CD8-positive, alpha-beta memory T cell (primary cell): ENCODE measurements at regions not wholly inside any gene's neighbourhood (a gene's known extent, or its start where the extent isn't known, plus 50 kb on each side); places are given as distances from the start of the nearest gene placed in this dataset.

Source experiments
- CTCF ChIA-PET: fragments of 350-600 bp; sonication (Branson Sonifier 250); formaldehyde crosslinking; loops from one replicate; lab custom pipeline; 2021; ENCODE audit warnings: antibody characterized with exemption; lab: Charles Lee
- POLR2A ChIA-PET: fragments of 350-600 bp; sonication (Branson Sonifier 250); formaldehyde crosslinking; loops from one replicate; lab custom pipeline; 2021; ENCODE audit warnings: antibody characterized with exemption; lab: Charles Lee
- DNase-seq, 5 donors: peaks; one replicate each; pipeline versions ENCODE4 v3.0.0 to v3.0.0-alpha.2; 2020 to 2022; ENCODE audit warnings: mixed read lengths in 1 of 5
- H3K27ac ChIP-seq: one replicate; pipeline ENCODE4 v1.7.0; 2013; ENCODE audit warnings: low read depth, mild to moderate bottlenecking, low read length, moderate library complexity
- H3K27me3 ChIP-seq: 2 replicates; pipeline ENCODE4 v1.7.0; 2013; ENCODE audit warnings: low read length, mild to moderate bottlenecking; ENCODE audit not compliant: insufficient read depth, poor library complexity, severe bottlenecking
- H3K36me3 ChIP-seq: 2 replicates; pipeline ENCODE4 v1.7.0; 2013; ENCODE audit warnings: mild to moderate bottlenecking, low read length, moderate library complexity; ENCODE audit not compliant: insufficient read depth
- H3K4me1 ChIP-seq: 2 replicates; pipeline ENCODE4 v1.7.0; 2013; ENCODE audit warnings: mild to moderate bottlenecking, low read length, moderate library complexity; ENCODE audit not compliant: insufficient read depth
- H3K4me3 ChIP-seq: 2 replicates; pipeline ENCODE4 v1.7.0; 2013; ENCODE audit warnings: mild to moderate bottlenecking, low read length
- H3K9me3 ChIP-seq: 2 replicates; pipeline ENCODE4 v1.7.0; 2013; ENCODE audit warnings: mild to moderate bottlenecking, low read length
- H3K27ac Mint-ChIP-seq, 8 donors: one replicate each; pipeline ENCODE4 v1.8.0; 2020 to 2021; ENCODE audit warnings: mixed read lengths in 8 of 8, mild to moderate bottlenecking in 6 of 8, inconsistent platforms in 3 of 8, moderate library complexity in 3 of 8
- H3K27me3 Mint-ChIP-seq, 2 donors: one replicate each; pipeline ENCODE4 v1.8.0; 2020 to 2021; ENCODE audit warnings: mixed read lengths in 2 of 2, mild to moderate bottlenecking in 1 of 2, moderate library complexity in 1 of 2
- H3K36me3 Mint-ChIP-seq, 3 donors: one replicate each; pipeline ENCODE4 v1.8.0; 2020 to 2021; ENCODE audit warnings: mixed read lengths in 3 of 3, inconsistent platforms in 1 of 3, mild to moderate bottlenecking in 1 of 3
- H3K4me1 Mint-ChIP-seq, 3 donors: one replicate each; pipeline ENCODE4 v1.8.0; 2020 to 2021; ENCODE audit warnings: mixed read lengths in 3 of 3, inconsistent platforms in 1 of 3, mild to moderate bottlenecking in 1 of 3
- H3K4me3 Mint-ChIP-seq, 7 donors: one replicate each; pipeline ENCODE4 v1.8.0; 2020 to 2021; ENCODE audit warnings: mixed read lengths in 7 of 7, mild to moderate bottlenecking in 6 of 7, moderate library complexity in 4 of 7, inconsistent platforms in 2 of 7
- H3K9me3 Mint-ChIP-seq, 5 donors: one replicate each; pipeline ENCODE4 v1.8.0; 2020 to 2022; ENCODE audit warnings: mixed read lengths in 5 of 5, mild to moderate bottlenecking in 3 of 5, moderate library complexity in 2 of 5, inconsistent platforms in 1 of 5

- Histone ChIP-seq H3K4me1 (no peaks in the 10 kb centered on the region), H3K27me3 (no peaks in the 10 kb centered on the region), H3K4me3 (no peak overlapping the region), H3K36me3 (no peaks in the 10 kb centered on the region), H3K9me3 (no peaks in the 10 kb centered on the region), H3K27ac (no peak overlapping the region)
- H3K36me3 Mint-ChIP-seq, result no peaks in the 10 kb centered on the region
- no peak overlapping the region for H3K27ac Mint-ChIP-seq
- no peaks in the 10 kb centered on the region for H3K27me3 Mint-ChIP-seq
- DNase-seq, result no peak
- POLR2A ChIA-PET, result no interaction called here
- no peaks in the 10 kb centered on the region for H3K4me1 Mint-ChIP-seq
- peaks cover 0 to 24% (median 0%) of the 10 kb centered on the region in 5 donors for H3K9me3 Mint-ChIP-seq
- H3K4me3 Mint-ChIP-seq, result no peak overlapping the region
- CTCF ChIA-PET, result no interaction called here
These were observed 298.0 kb upstream of the TMEM229A start for GRCh38 chr7:124330731-124331407.

GRCh38 chr7:124328774-124329173 lies 295.9 kb upstream of the TMEM229A start:
- CTCF ChIA-PET, result no interaction called here
- Mint-ChIP-seq H3K36me3 (no peaks in the 10 kb centered on the region), H3K4me1 (no peaks in the 10 kb centered on the region), H3K9me3 (peaks cover 0 to 31% (median 2%) of the 10 kb centered on the region in 5 donors), H3K27ac (no peak overlapping the region), H3K27me3 (no peaks in the 10 kb centered on the region), H3K4me3 (no peak overlapping the region)
- DNase-seq, result no peak
- H3K27me3 ChIP-seq, result no peaks in the 10 kb centered on the region
- H3K36me3 ChIP-seq, result no peaks in the 10 kb centered on the region
- H3K9me3 ChIP-seq, result no peaks in the 10 kb centered on the region
- H3K4me1 ChIP-seq, result no peaks in the 10 kb centered on the region
- POLR2A ChIA-PET, result no interaction called here
- H3K27ac ChIP-seq, result no peak overlapping the region
- H3K4me3 ChIP-seq, result no peak overlapping the region

GRCh38 chr7:124324262-124324661 lies 291.4 kb upstream of the TMEM229A start:
- ChIA-PET CTCF (no interaction called here), POLR2A (no interaction called here)
- Mint-ChIP-seq H3K27me3 (no peaks in the 10 kb centered on the region), H3K9me3 (peaks cover 2 to 17% (median 3%) of the 10 kb centered on the region in 5 donors), H3K4me1 (no peaks in the 10 kb centered on the region), H3K4me3 (no peak overlapping the region), H3K27ac (no peak overlapping the region), H3K36me3 (no peaks in the 10 kb centered on the region)
- Histone ChIP-seq H3K4me1 (no peaks in the 10 kb centered on the region), H3K4me3 (no peak overlapping the region), H3K36me3 (no peaks in the 10 kb centered on the region), H3K27me3 (no peaks in the 10 kb centered on the region), H3K27ac (no peak overlapping the region), H3K9me3 (no peaks in the 10 kb centered on the region)
- DNase-seq, result no peak

GRCh38 chr7:124323597-124323996 lies 290.7 kb upstream of the TMEM229A start:
- H3K9me3 Mint-ChIP-seq, result peaks cover 2 to 17% (median 4%) of the 10 kb centered on the region in 5 donors
- H3K27me3 ChIP-seq, result no peaks in the 10 kb centered on the region
- no peak overlapping the region for H3K4me3 ChIP-seq
- no peaks in the 10 kb centered on the region for H3K36me3 ChIP-seq
- H3K4me3 Mint-ChIP-seq, result no peak overlapping the region
- no peaks in the 10 kb centered on the region for H3K9me3 ChIP-seq
- H3K4me1 Mint-ChIP-seq, result no peaks in the 10 kb centered on the region
- H3K4me1 ChIP-seq, result no peaks in the 10 kb centered on the region
- H3K36me3 Mint-ChIP-seq, result no peaks in the 10 kb centered on the region
- DNase-seq, result no peak
- ChIA-PET CTCF (no interaction called here), POLR2A (no interaction called here)
- H3K27ac Mint-ChIP-seq, result no peak overlapping the region
- no peaks in the 10 kb centered on the region for H3K27me3 Mint-ChIP-seq
- H3K27ac ChIP-seq, result no peak overlapping the region

GRCh38 chr7:124322561-124322960 lies 289.7 kb upstream of the TMEM229A start:
- no peak for DNase-seq
- Mint-ChIP-seq H3K9me3 (peaks cover 2 to 23% (median 5%) of the 10 kb centered on the region in 5 donors), H3K27me3 (no peaks in the 10 kb centered on the region), H3K4me3 (no peak overlapping the region), H3K36me3 (no peaks in the 10 kb centered on the region), H3K4me1 (no peaks in the 10 kb centered on the region), H3K27ac (no peak overlapping the region)
- Histone ChIP-seq H3K27ac (no peak overlapping the region), H3K4me1 (no peaks in the 10 kb centered on the region), H3K27me3 (no peaks in the 10 kb centered on the region), H3K4me3 (no peak overlapping the region), H3K9me3 (no peaks in the 10 kb centered on the region), H3K36me3 (no peaks in the 10 kb centered on the region)
- ChIA-PET CTCF (no interaction called here), POLR2A (no interaction called here)

GRCh38 chr7:124318721-124319450 lies 286.0 kb upstream of the TMEM229A start:
- POLR2A ChIA-PET, result no interaction called here
- peaks cover 0 to 15% (median 3%) of the 10 kb centered on the region in 5 donors for H3K9me3 Mint-ChIP-seq
- H3K4me1 ChIP-seq, result no peaks in the 10 kb centered on the region
- no peak overlapping the region for H3K4me3 Mint-ChIP-seq
- H3K36me3 Mint-ChIP-seq, result no peaks in the 10 kb centered on the region
- no peaks in the 10 kb centered on the region for H3K9me3 ChIP-seq
- CTCF ChIA-PET, result no interaction called here
- no peak overlapping the region for H3K27ac ChIP-seq
- no peaks in the 10 kb centered on the region for H3K4me1 Mint-ChIP-seq
- no peaks in the 10 kb centered on the region for H3K27me3 Mint-ChIP-seq
- H3K27me3 ChIP-seq, result no peaks in the 10 kb centered on the region
- H3K4me3 ChIP-seq, result no peak overlapping the region
- DNase-seq, result no peak
- H3K36me3 ChIP-seq, result no peaks in the 10 kb centered on the region
- no peak overlapping the region for H3K27ac Mint-ChIP-seq

- CTCF ChIA-PET, result no interaction called here
- H3K27me3 Mint-ChIP-seq, result no peaks in the 10 kb centered on the region
- H3K4me1 Mint-ChIP-seq, result no peaks in the 10 kb centered on the region
- Histone ChIP-seq H3K9me3 (no peaks in the 10 kb centered on the region), H3K4me1 (no peaks in the 10 kb centered on the region), H3K36me3 (no peaks in the 10 kb centered on the region), H3K27me3 (no peaks in the 10 kb centered on the region), H3K4me3 (no peak overlapping the region), H3K27ac (no peak overlapping the region)
- H3K9me3 Mint-ChIP-seq, result peaks cover 0 to 5% (median 2%) of the 10 kb centered on the region in 5 donors
- H3K4me3 Mint-ChIP-seq, result no peak overlapping the region
- H3K36me3 Mint-ChIP-seq, result no peaks in the 10 kb centered on the region
- DNase-seq, result no peak
- H3K27ac Mint-ChIP-seq, result no peak overlapping the region
- POLR2A ChIA-PET, result no interaction called here
These were observed 278.1 kb upstream of the TMEM229A start for GRCh38 chr7:124310934-124311390.

- Histone ChIP-seq H3K27ac (no peak overlapping the region), H3K4me3 (no peak overlapping the region), H3K27me3 (no peaks in the 10 kb centered on the region), H3K4me1 (no peaks in the 10 kb centered on the region), H3K36me3 (no peaks in the 10 kb centered on the region), H3K9me3 (no peaks in the 10 kb centered on the region)
- H3K27ac Mint-ChIP-seq, result no peak overlapping the region
- ChIA-PET POLR2A (no interaction called here), CTCF (no interaction called here)
- H3K27me3 Mint-ChIP-seq, result no peaks in the 10 kb centered on the region
- no peak for DNase-seq
- no peaks in the 10 kb centered on the region for H3K36me3 Mint-ChIP-seq
- H3K4me1 Mint-ChIP-seq, result no peaks in the 10 kb centered on the region
- no peak overlapping the region for H3K4me3 Mint-ChIP-seq
- H3K9me3 Mint-ChIP-seq, result peaks cover 0 to 12% (median 5%) of the 10 kb centered on the region in 5 donors
These were observed 275.5 kb upstream of the TMEM229A start for GRCh38 chr7:124308384-124308783.
